ENCODE measurements at regions not wholly inside any gene's neighbourhood (a gene's known extent, or its start where the extent isn't known, plus 50 kb on each side); places are given as distances from the start of the nearest gene placed in this dataset.

- TF ChIP-seq CTCF (conservative IDR thresholded peaks at IDR 0.05; ENCODE audit: low read depth in 2 of 2) (no peak), EZH2phosphoT487 (IDR thresholded peaks at IDR 0.05; ENCODE audit: unreplicated experiment) (no peak), EZH2 (IDR thresholded peaks at IDR 0.05; ENCODE audit: low read depth, unreplicated experiment) (no peak), ZNF114 (CRISPR knock-in tag; IDR thresholded peaks at IDR 0.05) (no peak), CREB1 (CRISPR knock-in tag; IDR thresholded peaks at IDR 0.05; ENCODE audit: low read depth) (no peak), STAT1 (IDR thresholded peaks at IDR 0.05; ENCODE audit: unreplicated experiment) (no peak), POLR2AphosphoS5 (IDR thresholded peaks at IDR 0.05; ENCODE audit: low read depth) (no peak), REST (IDR thresholded peaks at IDR 0.05; ENCODE audit: unreplicated experiment) (no peak), NANOG (IDR thresholded peaks at IDR 0.05; ENCODE audit: borderline replicate concordance) (no peak), ZNF331 (CRISPR knock-in tag; IDR thresholded peaks at IDR 0.05; ENCODE audit: low read depth) (no peak), JUNB (IDR thresholded peaks at IDR 0.05; ENCODE audit: unreplicated experiment) (no peak)
- TF ChIP-seq, protein P1, sequence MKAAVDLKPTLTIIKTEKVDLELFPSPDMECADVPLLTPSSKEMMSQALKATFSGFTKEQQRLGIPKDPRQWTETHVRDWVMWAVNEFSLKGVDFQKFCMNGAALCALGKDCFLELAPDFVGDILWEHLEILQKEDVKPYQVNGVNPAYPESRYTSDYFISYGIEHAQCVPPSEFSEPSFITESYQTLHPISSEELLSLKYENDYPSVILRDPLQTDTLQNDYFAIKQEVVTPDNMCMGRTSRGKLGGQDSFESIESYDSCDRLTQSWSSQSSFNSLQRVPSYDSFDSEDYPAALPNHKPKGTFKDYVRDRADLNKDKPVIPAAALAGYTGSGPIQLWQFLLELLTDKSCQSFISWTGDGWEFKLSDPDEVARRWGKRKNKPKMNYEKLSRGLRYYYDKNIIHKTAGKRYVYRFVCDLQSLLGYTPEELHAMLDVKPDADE (IDR thresholded peaks at IDR 0.05) = no peak
Measured at GRCh38 chr5:31119938-31120641, 73.4 kb upstream of the CDH6 start.

Measured in GM23338 (cell line).